Neural cell (in vitro differentiated cells): ENCODE measurements at regions not wholly inside any gene's neighbourhood (a gene's known extent, or its start where the extent isn't known, plus 50 kb on each side); places are given as distances from the start of the nearest gene placed in this dataset.

Source experiments
- H2AFZ ChIP-seq: fragments of 200-600, 300-800 bp; sonication (generic), shearing (Covaris generic); 2 replicates; pipeline ENCODE4 v1.6.0; 2014; ENCODE audit warnings: low read depth, mild to moderate bottlenecking, antibody characterized with exemption, low read length, moderate library complexity
- H3F3A ChIP-seq: fragments of 200-600 bp; shearing (Covaris generic); 2 replicates; pipeline ENCODE4 v1.6.1; 2016; ENCODE audit warnings: mild to moderate bottlenecking, moderate library complexity, mixed read lengths, antibody characterized with exemption, low read length; ENCODE audit not compliant: insufficient read depth, poor library complexity, severe bottlenecking
- H3K27ac ChIP-seq: fragments of 200-600, 300-800 bp; sonication (generic), shearing (Covaris generic); 2 replicates; pipeline ENCODE4 v1.5.1; 2014; ENCODE audit warnings: mild to moderate bottlenecking, low read length, moderate library complexity
- H3K27me3 ChIP-seq: fragments of 300-800, 200-600 bp; sonication (generic), shearing (Covaris generic); 2 replicates; pipeline ENCODE4 v1.6.0; 2014; ENCODE audit warnings: mild to moderate bottlenecking, low read depth, low read length, moderate library complexity; ENCODE audit not compliant: insufficient read depth
- H3K36me3 ChIP-seq: fragments of 300-800, 200-600 bp; sonication (generic), shearing (Covaris generic); 2 replicates; pipeline ENCODE4 v1.5.1; 2014; ENCODE audit warnings: mild to moderate bottlenecking, antibody characterized with exemption, low read length, moderate library complexity; ENCODE audit not compliant: insufficient read depth
- H3K4me2 ChIP-seq: fragments of 300-800, 200-600 bp; sonication (generic), shearing (Covaris generic); 2 replicates; pipeline ENCODE4 v1.6.0; 2014; ENCODE audit warnings: mild to moderate bottlenecking, low read length
- H3K4me3 ChIP-seq: fragments of 300-800, 200-600 bp; sonication (generic), shearing (Covaris generic); 2 replicates; pipeline ENCODE4 v1.5.1; 2014; ENCODE audit warnings: mild to moderate bottlenecking, low read length, moderate library complexity
- H3K79me2 ChIP-seq: fragments of 200-600 bp; shearing (Covaris generic); replicated peaks from 2 replicates; pipeline ENCODE4 v1.6.0; 2014; ENCODE audit warnings: mild to moderate bottlenecking, low read length, moderate library complexity; ENCODE audit not compliant: insufficient read depth
- H3K9ac ChIP-seq: fragments of 300-800, 200-600 bp; sonication (generic), shearing (Covaris generic); 2 replicates; pipeline ENCODE4 v1.6.1; 2016; ENCODE audit warnings: mild to moderate bottlenecking, low read length, mixed read lengths
- H3K9me2 ChIP-seq: fragments of 200-600 bp; shearing (Covaris generic); 2 replicates; pipeline ENCODE4 v1.6.1; 2016; ENCODE audit warnings: mild to moderate bottlenecking, low read length, mixed read lengths; ENCODE audit not compliant: insufficient read depth
- H3K9me3 ChIP-seq: fragments of 200-600, 300-800 bp; sonication (generic), shearing (Covaris generic); 2 replicates; pipeline ENCODE4 v1.6.1; 2016; ENCODE audit warnings: mild to moderate bottlenecking, mixed run types, low read length, moderate library complexity, mixed read lengths
- H4K20me1 ChIP-seq: fragments of 200-600 bp; shearing (Covaris generic); 2 replicates; pipeline ENCODE4 v1.6.1; 2016; ENCODE audit warnings: mild to moderate bottlenecking, mixed run types; ENCODE audit not compliant: insufficient read depth
- CTCF ChIP-seq: fragments of 450-650 bp; IDR thresholded peaks from 2 replicates; pipeline ENCODE4 v1.5.1; 2014; ENCODE audit warnings: antibody characterized with exemption, mild to moderate bottlenecking, moderate library complexity; ENCODE audit not compliant: poor library complexity, severe bottlenecking
- EP300 ChIP-seq: fragments of 450-650 bp; conservative IDR thresholded peaks from 2 replicates; pipeline ENCODE4 v1.6.1; 2014; ENCODE audit warnings: antibody characterized with exemption, mild to moderate bottlenecking, moderate library complexity; ENCODE audit not compliant: poor library complexity, severe bottlenecking
- EZH2 ChIP-seq: fragments of 200-600, 300-800 bp; shearing (Covaris generic), sonication (generic); IDR thresholded peaks from 2 replicates; pipeline ENCODE4 v1.6.1; 2014; ENCODE audit warnings: antibody characterized with exemption, low read length, borderline replicate concordance, mild to moderate bottlenecking; ENCODE audit not compliant: insufficient read depth, poor library complexity, severe bottlenecking
- MXI1 ChIP-seq: fragments of 450-650 bp; conservative IDR thresholded peaks from 2 replicates; pipeline ENCODE4 v1.6.1; 2014; ENCODE audit warnings: antibody characterized with exemption, mild to moderate bottlenecking; ENCODE audit not compliant: poor library complexity, severe bottlenecking
- POLR2AphosphoS5 ChIP-seq: IDR thresholded peaks from 2 replicates; pipeline ENCODE4 v1.6.1; 2012
- RAD21 ChIP-seq: fragments of 450-650 bp; conservative IDR thresholded peaks from 2 replicates; pipeline ENCODE4 v1.6.1; 2014; ENCODE audit warnings: antibody characterized with exemption, mild to moderate bottlenecking, moderate library complexity
- REST ChIP-seq: IDR thresholded peaks from 2 replicates; pipeline ENCODE4 v1.6.1; 2012; ENCODE audit warnings: borderline replicate concordance
- SMC3 ChIP-seq: fragments of 450-650 bp; conservative IDR thresholded peaks from 2 replicates; pipeline ENCODE4 v1.6.1; 2014; ENCODE audit warnings: antibody characterized with exemption, mild to moderate bottlenecking, moderate library complexity; ENCODE audit not compliant: poor library complexity
- TAF1 ChIP-seq: IDR thresholded peaks from 2 replicates; pipeline ENCODE4 v1.6.1; 2012; ENCODE audit warnings: low read depth

GRCh38 chr7:155218276-155219153 is 79.2 kb upstream of the INSIG1 start:
- Histone ChIP-seq H3K4me3 (no peak overlapping the region), H3K27ac (no peak overlapping the region), H3K36me3 (no peaks in the 10 kb centered on the region), H3K4me2 (no peak overlapping the region), H3K79me2 (no peaks in the 10 kb centered on the region), H3K9ac (no peak overlapping the region), H4K20me1 (no peaks in the 10 kb centered on the region), H3F3A (no peaks in the 10 kb centered on the region), H2AFZ (no peak overlapping the region), H3K27me3 (no peaks in the 10 kb centered on the region), H3K9me2 (no peaks in the 10 kb centered on the region), H3K9me3 (no peaks in the 10 kb centered on the region)
- TF ChIP-seq SMC3 (no peak), POLR2AphosphoS5 (no peak), REST (no peak), CTCF (no peak), MXI1 (no peak), RAD21 (no peak), EZH2 (no peak), EP300 (no peak), TAF1 (no peak)

- TF ChIP-seq SMC3 (no peak), MXI1 (no peak), EZH2 (no peak), REST (no peak), CTCF (no peak), RAD21 (no peak), POLR2AphosphoS5 (no peak), EP300 (no peak), TAF1 (no peak)
- H3K9ac ChIP-seq, result no peak overlapping the region
- no peak overlapping the region for H3K4me2 ChIP-seq
- H3K4me3 ChIP-seq, result no peak overlapping the region
- no peaks in the 10 kb centered on the region for H3K36me3 ChIP-seq
- no peaks in the 10 kb centered on the region for H3K9me3 ChIP-seq
- no peaks in the 10 kb centered on the region for H3K79me2 ChIP-seq
- no peak overlapping the region for H2AFZ ChIP-seq
- no peak overlapping the region for H3K27ac ChIP-seq
- H3K9me2 ChIP-seq, result no peaks in the 10 kb centered on the region
- H4K20me1 ChIP-seq, result no peaks in the 10 kb centered on the region
- no peaks in the 10 kb centered on the region for H3F3A ChIP-seq
- H3K27me3 ChIP-seq, result no peaks in the 10 kb centered on the region
Observed at GRCh38 chr7:155219154-155219531, 78.5 kb upstream of the INSIG1 start.
